ENCODE measurements at regions not wholly inside any gene's neighbourhood (a gene's known extent, or its start where the extent isn't known, plus 50 kb on each side); places are given as distances from the start of the nearest gene placed in this dataset.
A peak's percentile ranks its signal among the peaks of the same experiment; 100 is the strongest.
"Not testable (repeated sequence)": the region's sequence is repeated elsewhere in the genome, so short reads cannot be mapped to it uniquely, and the experiment has no call there.

- DNase-seq (ENCODE audit: low read depth), result no peak
These were observed 293.5 kb upstream of the SLC39A10 start for GRCh38 chr2:195363496-195363895.

- no peak for DNase-seq (ENCODE audit: low read depth)
These were observed 296.8 kb upstream of the SLC39A10 start for GRCh38 chr2:195360242-195360641.

GRCh38 chr2:195359043-195359735, 297.8 kb upstream of the SLC39A10 start:
- no peak for DNase-seq (ENCODE audit: low read depth)

GRCh38 chr2:195356920-195357440, 300.0 kb upstream of the SLC39A10 start:
- no peak for DNase-seq (ENCODE audit: low read depth)

GRCh38 chr2:195356026-195356425, 301.0 kb upstream of the SLC39A10 start:
- no peak for DNase-seq (ENCODE audit: low read depth)

- DNase-seq (ENCODE audit: low read depth), result no peak
These were observed 304.4 kb upstream of the SLC39A10 start for GRCh38 chr2:195352581-195352980.

- DNase-seq (ENCODE audit: low read depth), result peak; percentile 25
These were observed 313.0 kb upstream of the SLC39A10 start for GRCh38 chr2:195343942-195344530.

GRCh38 chr2:195343540-195343939, 313.5 kb upstream of the SLC39A10 start:
- no peak for DNase-seq (ENCODE audit: low read depth)

- no peak for DNase-seq (ENCODE audit: low read depth)
These were observed 315.0 kb upstream of the SLC39A10 start for GRCh38 chr2:195342061-195342460.

- DNase-seq (ENCODE audit: low read depth), result no peak
These were observed 318.2 kb upstream of the SLC39A10 start for GRCh38 chr2:195338856-195339255.

- no peak for DNase-seq (ENCODE audit: low read depth)
These were observed 319.4 kb upstream of the SLC39A10 start for GRCh38 chr2:195337597-195337996.

GRCh38 chr2:195333869-195334268, 323.2 kb upstream of the SLC39A10 start:
- no peak for DNase-seq (ENCODE audit: low read depth)

- DNase-seq (ENCODE audit: low read depth), result no peak
These were observed 325.1 kb upstream of the SLC39A10 start for GRCh38 chr2:195331966-195332365.

- DNase-seq (ENCODE audit: low read depth), result no peak
These were observed 325.9 kb upstream of the SLC39A10 start for GRCh38 chr2:195331129-195331528.

GRCh38 chr2:195330513-195330956, 326.5 kb upstream of the SLC39A10 start:
- no peak for DNase-seq (ENCODE audit: low read depth)

GRCh38 chr2:195329784-195330183, 327.2 kb upstream of the SLC39A10 start:
- not testable (repeated sequence) for DNase-seq (ENCODE audit: low read depth)

GRCh38 chr2:195326537-195326936, 330.5 kb upstream of the SLC39A10 start:
- no peak for DNase-seq (ENCODE audit: low read depth)

GRCh38 chr2:195322324-195322723, 334.7 kb upstream of the SLC39A10 start:
- no peak for DNase-seq (ENCODE audit: low read depth)

GRCh38 chr2:195320413-195320973, 336.5 kb upstream of the SLC39A10 start:
- no peak for DNase-seq (ENCODE audit: low read depth)

GRCh38 chr2:195319548-195320412, 337.2 kb upstream of the SLC39A10 start:
- DNase-seq (ENCODE audit: low read depth), result no peak

- peak; percentile 52 for DNase-seq (ENCODE audit: low read depth)
These were observed 337.9 kb upstream of the SLC39A10 start for GRCh38 chr2:195319112-195319460.
